ENCODE measurements at regions not wholly inside any gene's neighbourhood (a gene's known extent, or its start where the extent isn't known, plus 50 kb on each side); places are given as distances from the start of the nearest gene placed in this dataset.
"Not testable (repeated sequence)": the region's sequence is repeated elsewhere in the genome, so short reads cannot be mapped to it uniquely, and the experiment has no call there.

DNA sequence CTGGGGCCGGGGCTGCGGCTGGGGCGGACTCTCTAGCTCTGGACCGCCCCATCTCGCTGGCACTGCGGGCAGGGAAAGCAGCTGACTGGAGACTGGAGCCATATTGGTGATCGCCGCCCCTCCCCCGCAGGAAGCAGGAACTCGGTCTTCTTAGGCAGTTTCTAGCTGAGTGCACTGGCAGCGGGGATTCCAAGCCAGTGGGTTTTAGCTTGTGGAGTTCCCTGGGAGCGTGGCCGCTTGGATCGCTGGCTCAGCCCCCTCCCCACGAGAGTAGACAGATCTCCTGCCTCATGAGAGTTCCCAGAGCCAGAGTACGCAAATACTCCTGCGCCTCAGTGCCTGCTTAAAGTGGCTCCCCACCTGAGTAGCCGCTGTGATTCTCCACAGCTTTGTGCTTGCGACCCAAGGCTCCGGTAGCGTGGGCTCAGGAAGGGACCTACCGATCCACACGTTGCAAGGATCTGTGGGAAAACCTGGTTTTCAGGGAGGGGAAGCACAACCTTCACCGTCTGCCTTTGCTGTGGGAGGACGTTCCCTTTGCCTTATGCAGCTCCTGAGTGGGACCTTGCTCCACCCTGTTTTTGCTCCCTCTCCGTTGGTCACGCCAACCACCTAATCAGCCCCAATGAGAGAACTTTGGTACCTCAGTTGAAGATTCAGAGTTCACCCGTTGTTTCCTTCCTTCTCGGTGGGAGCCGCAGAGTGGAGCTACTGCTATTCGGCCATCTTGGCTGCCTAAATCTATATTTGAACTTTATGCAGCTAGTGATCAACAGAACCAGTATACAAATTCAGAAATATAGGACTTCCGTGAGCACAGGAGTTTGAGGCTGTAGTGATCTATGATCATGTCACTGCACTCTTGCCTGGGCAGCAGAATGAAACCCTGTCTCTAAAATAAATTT lies 803.9 kb upstream of the PCDH10 start:
- no peaks in the 10 kb centered on the region for H3K27me3 ChIP-seq (ENCODE audit: insufficient read depth, poor library complexity, severe bottlenecking)
- H3K27ac ChIP-seq (replicated peaks): no peak overlapping the region
- no peak for TF ChIP-seq REST (IDR thresholded peaks at IDR 0.05; ENCODE audit: insufficient replicate concordance, low read depth)
- TF ChIP-seq GABPA (IDR thresholded peaks at IDR 0.05; ENCODE audit: low read depth): no peak
- no peak for TF ChIP-seq POLR2AphosphoS5 (IDR thresholded peaks at IDR 0.05; ENCODE audit: low read depth)
- no peak for TF ChIP-seq SPI1 (IDR thresholded peaks at IDR 0.05; ENCODE audit: borderline replicate concordance, low read depth)
- no peak for TF ChIP-seq CTCF (IDR thresholded peaks at IDR 0.05; ENCODE audit: insufficient read depth, low read length)
- no peak for DNase-seq (ENCODE audit: low read depth in 1 of 2, low spot score in 1 of 2)
- H3K4me3 ChIP-seq (replicated peaks; ENCODE audit: insufficient read depth, low read length): no peak overlapping the region

- H3K27ac ChIP-seq (replicated peaks): no peak overlapping the region
- TF ChIP-seq POLR2AphosphoS5 (IDR thresholded peaks at IDR 0.05; ENCODE audit: low read depth) (no peak), REST (IDR thresholded peaks at IDR 0.05; ENCODE audit: insufficient replicate concordance, low read depth) (no peak)
- no peak overlapping the region for H3K4me3 ChIP-seq (replicated peaks; ENCODE audit: insufficient read depth, low read length)
- DNase-seq (ENCODE audit: low read depth in 1 of 2, low spot score in 1 of 2): no peak
- no peaks in the 10 kb centered on the region for H3K27me3 ChIP-seq (ENCODE audit: insufficient read depth, poor library complexity, severe bottlenecking)
Observed at GRCh38 chr4:132346016-132346415, 803.1 kb upstream of the PCDH10 start.

DNA sequence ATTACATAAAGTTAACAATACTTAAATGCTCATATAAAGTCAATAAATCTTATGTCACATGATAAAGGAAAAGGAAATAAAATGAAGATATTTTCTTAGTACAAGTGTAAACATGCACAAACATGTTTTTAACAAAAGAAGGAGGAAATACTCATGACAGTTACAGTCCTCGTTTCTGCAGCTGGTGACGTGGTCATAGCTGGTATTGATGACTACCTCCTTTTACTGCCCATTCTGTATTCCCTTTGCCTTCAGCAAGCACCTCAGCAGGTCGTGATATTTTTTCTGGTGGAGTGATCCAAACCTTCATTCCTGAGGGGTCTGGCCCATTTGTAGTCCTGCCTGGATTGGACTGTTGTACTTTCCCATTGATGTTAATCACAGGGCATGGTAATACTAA lies 797.5 kb upstream of the PCDH10 start:
- not testable (repeated sequence) for H3K27ac ChIP-seq (replicated peaks); DNase-seq (ENCODE audit: low read depth in 1 of 2, low spot score in 1 of 2); H3K27me3 ChIP-seq (ENCODE audit: insufficient read depth, poor library complexity, severe bottlenecking); H3K4me3 ChIP-seq (replicated peaks; ENCODE audit: insufficient read depth, low read length)

- no peak for TF ChIP-seq REST (IDR thresholded peaks at IDR 0.05; ENCODE audit: insufficient replicate concordance, low read depth)
- TF ChIP-seq SPI1 (IDR thresholded peaks at IDR 0.05; ENCODE audit: borderline replicate concordance, low read depth): peak; percentile 77
- TF ChIP-seq CTCF (IDR thresholded peaks at IDR 0.05; ENCODE audit: insufficient read depth, low read length): no peak
- no peak for TF ChIP-seq GABPA (IDR thresholded peaks at IDR 0.05; ENCODE audit: low read depth)
Observed at GRCh38 chr4:132382243-132382642, 766.9 kb upstream of the PCDH10 start.

More at GRCh38 chr4:132382243-132382642, 766.9 kb upstream of the PCDH10 start:
- no peak overlapping the region for H3K27ac ChIP-seq (replicated peaks)
- H3K27me3 ChIP-seq (ENCODE audit: insufficient read depth, poor library complexity, severe bottlenecking): no peaks in the 10 kb centered on the region
- DNase-seq (ENCODE audit: low read depth in 1 of 2, low spot score in 1 of 2): no peak
- no peak overlapping the region for H3K4me3 ChIP-seq (replicated peaks; ENCODE audit: insufficient read depth, low read length)
